ENCODE measurements at regions not wholly inside any gene's neighbourhood (a gene's known extent, or its start where the extent isn't known, plus 50 kb on each side); places are given as distances from the start of the nearest gene placed in this dataset.
A peak's percentile ranks its signal among the peaks of the same experiment; 100 is the strongest.

GRCh38 chr7:16315280-16315679, 106.1 kb downstream of the CRPPA start:
- H3K4me3 ChIP-seq (ENCODE audit: low read depth, low read length): no peak overlapping the region
- DNase-seq (ENCODE audit: low read depth): no peak
- no peak for TF ChIP-seq CTCF (IDR thresholded peaks at IDR 0.05; ENCODE audit: insufficient read depth, low read depth, low read length)

- DNase-seq (ENCODE audit: low read depth): no peak
- H3K4me3 ChIP-seq (ENCODE audit: low read depth, low read length): no peak overlapping the region
- TF ChIP-seq CTCF (IDR thresholded peaks at IDR 0.05; ENCODE audit: insufficient read depth, low read depth, low read length): no peak
These were observed 112.2 kb downstream of the CRPPA start for GRCh38 chr7:16309129-16309528.

GRCh38 chr7:16301291-16301690, 120.0 kb downstream of the CRPPA start:
- DNase-seq (ENCODE audit: low read depth): no peak
- TF ChIP-seq CTCF (IDR thresholded peaks at IDR 0.05; ENCODE audit: insufficient read depth, low read depth, low read length): no peak
- no peak overlapping the region for H3K4me3 ChIP-seq (ENCODE audit: low read depth, low read length)

- TF ChIP-seq CTCF (IDR thresholded peaks at IDR 0.05; ENCODE audit: insufficient read depth, low read depth, low read length): no peak
- H3K4me3 ChIP-seq (ENCODE audit: low read depth, low read length): no peak overlapping the region
- no peak for DNase-seq (ENCODE audit: low read depth)
These were observed 120.9 kb downstream of the CRPPA start for GRCh38 chr7:16300361-16300895.

- H3K4me3 ChIP-seq (ENCODE audit: low read depth, low read length): no peak overlapping the region
- TF ChIP-seq CTCF (IDR thresholded peaks at IDR 0.05; ENCODE audit: insufficient read depth, low read depth, low read length): no peak
- DNase-seq (ENCODE audit: low read depth): peak; percentile 48
These were observed 121.5 kb downstream of the CRPPA start for GRCh38 chr7:16299853-16300252.

GRCh38 chr7:16298221-16298620, 123.1 kb downstream of the CRPPA start:
- no peak for DNase-seq (ENCODE audit: low read depth)
- TF ChIP-seq CTCF (IDR thresholded peaks at IDR 0.05; ENCODE audit: insufficient read depth, low read depth, low read length): no peak
- H3K4me3 ChIP-seq (ENCODE audit: low read depth, low read length): no peak overlapping the region

GRCh38 chr7:16295558-16295957, 125.8 kb downstream of the CRPPA start:
- no peak for TF ChIP-seq CTCF (IDR thresholded peaks at IDR 0.05; ENCODE audit: insufficient read depth, low read depth, low read length)
- no peak overlapping the region for H3K4me3 ChIP-seq (ENCODE audit: low read depth, low read length)
- no peak for DNase-seq (ENCODE audit: low read depth)

Measured in fibroblast of villous mesenchyme (primary cell).